ENCODE measurements at regions not wholly inside any gene's neighbourhood (a gene's known extent, or its start where the extent isn't known, plus 50 kb on each side); places are given as distances from the start of the nearest gene placed in this dataset.

- H3K4me1 ChIP-seq (ENCODE audit: insufficient read depth, low read length, poor library complexity, severe bottlenecking): peaks cover 31% of the 10 kb centered on the region
- H3K36me3 ChIP-seq (ENCODE audit: insufficient read depth, low read length, poor library complexity, severe bottlenecking): no peaks in the 10 kb centered on the region
- H3K27me3 ChIP-seq (replicated peaks; ENCODE audit: insufficient read depth, low read depth, low read length, poor library complexity): no peaks in the 10 kb centered on the region
- H3K27ac ChIP-seq (ENCODE audit: low read depth, low read length, poor library complexity, severe bottlenecking): peak overlapping the region; percentile 8
- H3K4me3 ChIP-seq (ENCODE audit: low read depth, low read length, poor library complexity, severe bottlenecking): no peak overlapping the region
- intact Hi-C loops (cut with micrococcal nuclease; ENCODE audit: unreplicated experiment): no loop called here
- no peaks in the 10 kb centered on the region for H3K9me3 ChIP-seq (ENCODE audit: low read depth, low read length, poor library complexity, severe bottlenecking)
- ChIA-PET POLR2A (ENCODE audit: low non-redundant PET) (no interaction called here), CTCF (no interaction called here)
- BruUV-seq (replicated peaks): no TSS peak
- TF ChIP-seq CTCF (conservative IDR thresholded peaks at IDR 0.05; ENCODE audit: low read depth, low read length) (no peak), EZH2 (IDR thresholded peaks at IDR 0.05; ENCODE audit: borderline replicate concordance, low read depth, low read length, poor library complexity, severe bottlenecking) (no peak)
- DNase-seq (ENCODE audit: low spot score): peak; percentile 58
These were observed 58.6 kb upstream of the WDFY2 start for GRCh38 chr13:51525567-51526167.

- TF ChIP-seq EZH2 (IDR thresholded peaks at IDR 0.05; ENCODE audit: borderline replicate concordance, low read depth, low read length, poor library complexity, severe bottlenecking) (no peak), CTCF (conservative IDR thresholded peaks at IDR 0.05; ENCODE audit: low read depth, low read length) (no peak)
- Histone ChIP-seq H3K36me3 (ENCODE audit: insufficient read depth, low read length, poor library complexity, severe bottlenecking) (no peaks in the 10 kb centered on the region), H3K27ac (ENCODE audit: low read depth, low read length, poor library complexity, severe bottlenecking) (no peak overlapping the region), H3K4me3 (ENCODE audit: low read depth, low read length, poor library complexity, severe bottlenecking) (no peak overlapping the region), H3K9me3 (ENCODE audit: low read depth, low read length, poor library complexity, severe bottlenecking) (no peaks in the 10 kb centered on the region), H3K27me3 (replicated peaks; ENCODE audit: insufficient read depth, low read depth, low read length, poor library complexity) (no peaks in the 10 kb centered on the region), H3K4me1 (ENCODE audit: insufficient read depth, low read length, poor library complexity, severe bottlenecking) (peaks cover 31% of the 10 kb centered on the region)
- no peak for DNase-seq (ENCODE audit: low spot score)
- CTCF ChIA-PET: no interaction called here
- intact Hi-C loops (cut with micrococcal nuclease; ENCODE audit: unreplicated experiment): no loop called here
- no TSS peak for BruUV-seq (replicated peaks)
- POLR2A ChIA-PET (ENCODE audit: low non-redundant PET): interaction anchor here (0.6 kb wide), 1 partner anchor 24 kb away, joined by 8 read pairs; no protein-coding TSS in a partner anchor
These were observed 58.1 kb upstream of the WDFY2 start for GRCh38 chr13:51526202-51526601.

- CTCF ChIA-PET: no interaction called here
- no peaks in the 10 kb centered on the region for H3K27me3 ChIP-seq (replicated peaks; ENCODE audit: insufficient read depth, low read depth, low read length, poor library complexity)
These were observed 51.5 kb upstream of the WDFY2 start for GRCh38 chr13:51532736-51533197.

More at GRCh38 chr13:51532736-51533197, 51.5 kb upstream of the WDFY2 start:
- no peak for TF ChIP-seq CTCF (conservative IDR thresholded peaks at IDR 0.05; ENCODE audit: low read depth, low read length)
- no peak for TF ChIP-seq EZH2 (IDR thresholded peaks at IDR 0.05; ENCODE audit: borderline replicate concordance, low read depth, low read length, poor library complexity, severe bottlenecking)
- intact Hi-C loops (cut with micrococcal nuclease; ENCODE audit: unreplicated experiment): no loop called here
- POLR2A ChIA-PET (ENCODE audit: low non-redundant PET): no interaction called here
- Histone ChIP-seq H3K36me3 (ENCODE audit: insufficient read depth, low read length, poor library complexity, severe bottlenecking) (no peaks in the 10 kb centered on the region), H3K4me1 (ENCODE audit: insufficient read depth, low read length, poor library complexity, severe bottlenecking) (peaks cover 7% of the 10 kb centered on the region), H3K4me3 (ENCODE audit: low read depth, low read length, poor library complexity, severe bottlenecking) (no peak overlapping the region), H3K27ac (ENCODE audit: low read depth, low read length, poor library complexity, severe bottlenecking) (no peak overlapping the region), H3K9me3 (ENCODE audit: low read depth, low read length, poor library complexity, severe bottlenecking) (no peaks in the 10 kb centered on the region)
- no peak for DNase-seq (ENCODE audit: low spot score)
- BruUV-seq (replicated peaks): no TSS peak
